Mesodermal cell (in vitro differentiated cells): ENCODE measurements at regions not wholly inside any gene's neighbourhood (a gene's known extent, or its start where the extent isn't known, plus 50 kb on each side); places are given as distances from the start of the nearest gene placed in this dataset.
"Not testable (repeated sequence)": the region's sequence is repeated elsewhere in the genome, so short reads cannot be mapped to it uniquely, and the experiment has no call there.

ENCODE experiments used
- H3K27ac ChIP-seq: 2 replicates; pipeline ENCODE4 v1.7.0; 2013; ENCODE audit warnings: mild to moderate bottlenecking, low read depth, low read length, moderate library complexity; ENCODE audit not compliant: severe bottlenecking
- H3K36me3 ChIP-seq: 2 replicates; pipeline ENCODE4 v1.7.1; 2013; ENCODE audit warnings: mild to moderate bottlenecking, low read length, moderate library complexity; ENCODE audit not compliant: control insufficient read depth, insufficient read depth
- H3K4me1 ChIP-seq: one replicate; pipeline ENCODE4 v1.7.1; 2013; ENCODE audit warnings: mild to moderate bottlenecking, low read length; ENCODE audit not compliant: insufficient read depth, control insufficient read depth, poor library complexity, severe bottlenecking
- H3K4me3 ChIP-seq: 2 replicates; pipeline ENCODE4 v1.7.0; 2013; ENCODE audit warnings: low read length, control low read depth, mild to moderate bottlenecking; ENCODE audit not compliant: insufficient read depth, poor library complexity, severe bottlenecking; ENCODE audit errors: extremely low read depth
- H3K9me3 ChIP-seq: 2 replicates; pipeline ENCODE4 v1.7.1; 2013; ENCODE audit warnings: mild to moderate bottlenecking, low read length, moderate library complexity; ENCODE audit not compliant: control insufficient read depth
- WGBS, 2 experiments: methylation state at CpG; one replicate each; pipeline ENCODE4 v1.1.5; 2013; ENCODE audit warnings: missing lambda C conversion rate in 2 of 2; ENCODE audit not compliant: insufficient coverage in 2 of 2; 5-methylcytosine and 5-hydroxymethylcytosine counted together

GRCh38 chrX:5716666-5717065 lies 512.0 kb downstream of the NLGN4X start:
- H3K27ac ChIP-seq = no peak overlapping the region
- H3K4me1 ChIP-seq = no peaks in the 10 kb centered on the region
- no peak overlapping the region for H3K4me3 ChIP-seq
- no CpG with 5 or more reads among the region's 2 CpGs for WGBS, 2 experiments
- H3K36me3 ChIP-seq = no peaks in the 10 kb centered on the region
- no peaks in the 10 kb centered on the region for H3K9me3 ChIP-seq

GRCh38 chrX:5708251-5708650 lies 520.4 kb downstream of the NLGN4X start:
- WGBS, 2 experiments = no CpG with 5 or more reads among the region's 4 CpGs
- H3K4me3 ChIP-seq = no peak overlapping the region
- H3K27ac ChIP-seq = no peak overlapping the region
- H3K36me3 ChIP-seq = no peaks in the 10 kb centered on the region
- H3K4me1 ChIP-seq = no peaks in the 10 kb centered on the region
- H3K9me3 ChIP-seq = no peaks in the 10 kb centered on the region

- Histone ChIP-seq H3K36me3 (no peaks in the 10 kb centered on the region), H3K9me3 (no peaks in the 10 kb centered on the region), H3K4me1 (no peaks in the 10 kb centered on the region), H3K27ac (no peak overlapping the region), H3K4me3 (no peak overlapping the region)
- no CpG with 5 or more reads among the region's 1 CpG for WGBS, 2 experiments
These were observed 525.8 kb downstream of the NLGN4X start for GRCh38 chrX:5702890-5703289.

- H3K4me3 ChIP-seq = no peak overlapping the region
- WGBS, 2 experiments = 100% methylated on average over 3 of the region's 7 CpGs
- H3K4me1 ChIP-seq = no peaks in the 10 kb centered on the region
- H3K9me3 ChIP-seq = no peaks in the 10 kb centered on the region
- no peak overlapping the region for H3K27ac ChIP-seq
- no peaks in the 10 kb centered on the region for H3K36me3 ChIP-seq
These were observed 532.7 kb downstream of the NLGN4X start for GRCh38 chrX:5695971-5696370.

- Histone ChIP-seq H3K4me1 (no peaks in the 10 kb centered on the region), H3K4me3 (no peak overlapping the region), H3K9me3 (no peaks in the 10 kb centered on the region), H3K27ac (no peak overlapping the region), H3K36me3 (no peaks in the 10 kb centered on the region)
- no CpG with 5 or more reads among the region's 2 CpGs for WGBS, 2 experiments
These were observed 544.7 kb downstream of the NLGN4X start for GRCh38 chrX:5683996-5684395.

GRCh38 chrX:5681159-5681558 lies 547.5 kb downstream of the NLGN4X start:
- H3K27ac ChIP-seq = no peak overlapping the region
- H3K4me3 ChIP-seq = no peak overlapping the region
- WGBS, 2 experiments = 33% methylated on average over 1 of the region's 3 CpGs; no CpG with 5 or more reads in 1 of the 2 experiments
- H3K4me1 ChIP-seq = no peaks in the 10 kb centered on the region
- H3K36me3 ChIP-seq = no peaks in the 10 kb centered on the region
- no peaks in the 10 kb centered on the region for H3K9me3 ChIP-seq

GRCh38 chrX:5674036-5674435 lies 554.6 kb downstream of the NLGN4X start:
- no peak overlapping the region for H3K4me3 ChIP-seq
- WGBS, 2 experiments = no CpG with 5 or more reads among the region's 3 CpGs
- no peaks in the 10 kb centered on the region for H3K36me3 ChIP-seq
- no peaks in the 10 kb centered on the region for H3K4me1 ChIP-seq
- H3K9me3 ChIP-seq = no peaks in the 10 kb centered on the region
- H3K27ac ChIP-seq = no peak overlapping the region

- no peaks in the 10 kb centered on the region for H3K4me1 ChIP-seq
- H3K27ac ChIP-seq = no peak overlapping the region
- no peaks in the 10 kb centered on the region for H3K9me3 ChIP-seq
- H3K4me3 ChIP-seq = no peak overlapping the region
- H3K36me3 ChIP-seq = no peaks in the 10 kb centered on the region
- WGBS, 2 experiments = 100% methylated on average over 1 of the region's 2 CpGs; no CpG with 5 or more reads in 1 of the 2 experiments
These were observed 556.6 kb downstream of the NLGN4X start for GRCh38 chrX:5672099-5672498.

- H3K9me3 ChIP-seq, H3K36me3 ChIP-seq, H3K4me3 ChIP-seq, H3K4me1 ChIP-seq, H3K27ac ChIP-seq: not testable (repeated sequence)
- no CpG with 5 or more reads among the region's 4 CpGs for WGBS, 2 experiments
These were observed 562.0 kb downstream of the NLGN4X start for GRCh38 chrX:5666689-5667088.

GRCh38 chrX:5656544-5656943 lies 572.1 kb downstream of the NLGN4X start:
- Histone ChIP-seq H3K36me3 (no peaks in the 10 kb centered on the region), H3K4me3 (no peak overlapping the region), H3K27ac (no peak overlapping the region), H3K4me1 (no peaks in the 10 kb centered on the region), H3K9me3 (no peaks in the 10 kb centered on the region)

- H3K4me1 ChIP-seq = no peaks in the 10 kb centered on the region
- no peaks in the 10 kb centered on the region for H3K36me3 ChIP-seq
- WGBS, 2 experiments = 100% methylated on average over 1 of the region's 3 CpGs; no CpG with 5 or more reads in 1 of the 2 experiments
- no peak overlapping the region for H3K4me3 ChIP-seq
- no peak overlapping the region for H3K27ac ChIP-seq
- no peaks in the 10 kb centered on the region for H3K9me3 ChIP-seq
These were observed 577.8 kb downstream of the NLGN4X start for GRCh38 chrX:5650904-5651303.
